NCI-H226 (cell line): ENCODE measurements at regions not wholly inside any gene's neighbourhood (a gene's known extent, or its start where the extent isn't known, plus 50 kb on each side); places are given as distances from the start of the nearest gene placed in this dataset.

Source experiments
- DNase-seq: peaks from one replicate; pipeline ENCODE4 v3.0.0-alpha.2; 2015

GRCh38 chr19:32010071-32010470 is 335.3 kb upstream of the ZNF507 start:
- DNase-seq = no peak

GRCh38 chr19:32012206-32012605 is 333.2 kb upstream of the ZNF507 start:
- DNase-seq = no peak

DNA sequence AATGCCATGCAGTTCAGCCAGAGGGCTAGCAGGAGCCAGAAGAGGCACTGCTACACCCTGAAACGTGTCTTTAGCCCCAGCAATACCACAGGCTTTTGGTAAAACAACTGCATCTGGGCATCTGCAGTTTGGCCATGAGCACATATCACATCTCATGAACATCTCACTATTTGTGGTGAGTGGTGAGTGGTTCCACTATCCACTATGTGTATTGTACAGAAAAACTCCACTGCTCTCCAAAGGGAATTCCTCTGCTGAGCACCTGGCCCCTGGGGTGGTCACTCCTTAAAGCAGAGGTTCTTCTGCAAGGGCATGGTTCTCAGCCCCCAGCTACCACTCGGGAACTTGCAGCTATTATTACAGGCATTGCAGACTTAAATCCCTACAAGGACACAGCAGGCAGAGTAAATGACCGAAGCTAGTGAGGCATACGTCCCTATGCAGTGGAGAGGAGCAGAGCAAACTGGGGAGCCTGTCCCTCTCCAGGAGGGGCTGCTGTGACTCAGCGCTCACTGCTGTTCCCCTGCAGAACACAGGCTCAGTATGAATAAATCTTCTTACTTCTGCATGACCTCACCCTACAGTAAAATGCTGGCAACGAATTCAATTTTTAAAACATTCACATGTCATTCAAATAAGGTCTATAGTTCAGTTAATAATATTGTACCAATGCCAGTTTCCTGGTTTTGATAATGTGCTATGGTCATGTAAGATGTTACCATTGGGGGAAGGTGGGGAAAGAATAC is 332.4 kb upstream of the ZNF507 start:
- DNase-seq = no peak

- DNase-seq = no peak
These were observed 328.0 kb upstream of the ZNF507 start for GRCh38 chr19:32017176-32017953.

- DNase-seq = no peak
These were observed 327.4 kb upstream of the ZNF507 start for GRCh38 chr19:32018014-32018413.

- no peak for DNase-seq
These were observed 324.9 kb upstream of the ZNF507 start for GRCh38 chr19:32020538-32020937.

DNA sequence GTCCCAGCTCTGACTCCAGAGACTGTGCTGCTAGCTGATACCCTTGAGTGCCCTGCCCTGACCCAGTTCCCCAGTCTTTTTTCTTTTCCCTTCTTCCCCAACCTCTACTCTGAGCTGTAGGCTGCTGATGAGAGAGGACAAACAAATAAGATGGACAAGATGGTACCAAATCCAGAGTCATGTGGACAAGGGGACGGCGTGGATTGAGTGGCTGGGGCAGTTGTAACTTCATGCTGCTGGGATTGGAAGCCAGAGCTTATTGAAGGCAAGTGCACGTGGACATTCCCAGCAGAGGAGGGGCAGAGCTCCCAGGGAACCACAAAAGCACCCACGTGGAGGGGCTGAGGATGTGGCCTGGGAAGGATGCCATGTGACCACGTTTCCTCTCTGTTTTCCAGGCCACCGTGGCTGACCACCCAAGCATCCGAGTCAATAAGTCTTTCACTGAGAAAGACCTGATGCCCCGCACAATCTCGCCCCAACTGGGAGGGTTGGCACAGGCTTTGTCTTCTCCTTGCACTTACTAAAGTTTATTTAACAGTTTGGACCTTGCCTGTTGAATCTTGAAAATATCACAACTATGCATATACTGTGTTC is 323.3 kb upstream of the ZNF507 start:
- DNase-seq = no peak

GRCh38 chr19:32022731-32023563 is 322.5 kb upstream of the ZNF507 start:
- no peak for DNase-seq

- DNase-seq = no peak
These were observed 321.9 kb upstream of the ZNF507 start for GRCh38 chr19:32023564-32023832.

- no peak for DNase-seq
These were observed 316.2 kb upstream of the ZNF507 start for GRCh38 chr19:32029235-32029634.

DNA sequence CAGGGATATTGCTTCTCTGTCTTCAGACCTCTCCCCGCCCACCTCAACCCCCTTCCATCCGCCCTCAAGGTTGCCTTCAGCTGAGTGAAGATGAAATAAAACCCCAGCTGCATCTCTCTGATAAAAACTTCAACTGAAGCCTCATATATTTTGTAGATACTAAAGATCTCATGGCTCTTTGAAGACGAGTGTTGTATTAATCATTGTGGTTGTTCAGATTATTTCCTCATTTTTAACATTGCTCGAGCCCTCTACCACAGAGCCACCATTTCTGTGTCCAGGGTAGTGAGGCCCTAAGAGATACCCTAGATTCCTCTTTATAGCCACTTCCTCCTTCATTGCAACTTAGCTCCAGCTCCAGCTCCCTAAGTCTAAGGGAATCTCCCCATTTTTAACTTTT is 312.8 kb upstream of the ZNF507 start:
- no peak for DNase-seq

GRCh38 chr19:32035626-32036025 is 309.8 kb upstream of the ZNF507 start:
- DNase-seq = no peak

GRCh38 chr19:32038021-32038920 is 307.1 kb upstream of the ZNF507 start:
- no peak for DNase-seq

DNA sequence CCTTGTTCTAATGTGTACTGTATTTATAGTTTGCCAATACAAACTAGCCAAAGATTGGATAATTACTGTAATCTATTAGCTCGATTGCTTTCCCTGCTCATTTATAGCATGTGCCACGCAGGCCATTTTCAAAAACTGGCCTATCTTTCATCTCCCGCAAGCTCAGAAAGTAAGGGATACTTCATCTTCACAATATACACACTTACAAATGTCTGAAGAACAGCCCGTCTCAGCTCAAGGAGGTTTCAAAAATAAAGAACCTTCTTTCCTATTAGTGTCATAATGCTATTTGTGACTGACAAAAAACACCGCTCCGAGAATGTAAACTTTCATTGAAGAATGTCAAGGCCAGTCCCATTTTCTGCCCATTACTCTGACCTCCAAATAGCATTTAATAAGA is 306.4 kb upstream of the ZNF507 start:
- no peak for DNase-seq

GRCh38 chr19:32039440-32039839 is 306.0 kb upstream of the ZNF507 start:
- DNase-seq = no peak

- no peak for DNase-seq
These were observed 305.2 kb upstream of the ZNF507 start for GRCh38 chr19:32040236-32040635.

- no peak for DNase-seq
These were observed 303.6 kb upstream of the ZNF507 start for GRCh38 chr19:32041681-32042292.

DNA sequence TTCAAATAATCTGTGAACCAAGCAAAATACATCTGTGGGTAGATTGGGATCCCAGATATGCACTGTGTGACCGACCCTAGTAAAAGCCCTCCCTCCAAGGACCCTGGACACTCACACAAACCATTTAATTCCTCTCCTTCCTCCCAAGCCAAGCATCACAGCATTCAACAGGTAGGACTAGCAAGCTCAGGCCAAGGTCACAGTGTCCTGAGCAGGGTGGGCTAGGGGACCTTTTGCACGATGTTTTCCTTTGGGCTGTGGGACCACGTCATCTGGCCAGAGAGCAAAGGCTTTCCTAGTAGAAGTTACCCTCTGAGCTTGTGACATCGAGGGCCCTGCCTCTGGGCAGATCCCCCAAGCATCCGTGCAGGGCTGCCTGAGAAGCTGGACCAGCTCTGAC is 297.6 kb upstream of the ZNF507 start:
- no peak for DNase-seq

DNA sequence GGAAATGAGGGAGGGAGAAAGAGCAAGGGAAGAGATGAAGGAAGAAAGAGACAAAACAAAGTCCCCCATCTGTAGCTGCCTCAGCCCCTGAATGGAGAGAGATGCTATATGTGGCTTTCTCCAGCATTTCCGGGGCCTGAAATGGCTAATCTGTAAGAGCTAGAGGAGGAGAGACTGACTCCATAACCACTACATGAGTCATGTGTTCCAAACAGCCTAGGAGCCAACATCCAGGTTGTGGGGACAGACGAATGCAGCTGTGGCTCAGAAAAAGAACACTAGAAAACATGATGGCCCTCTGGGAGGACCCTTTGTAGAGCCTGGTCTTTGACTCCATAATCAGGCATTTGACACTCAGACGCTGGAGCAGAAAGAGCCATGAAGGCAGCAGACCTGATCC is 292.0 kb upstream of the ZNF507 start:
- no peak for DNase-seq

DNA sequence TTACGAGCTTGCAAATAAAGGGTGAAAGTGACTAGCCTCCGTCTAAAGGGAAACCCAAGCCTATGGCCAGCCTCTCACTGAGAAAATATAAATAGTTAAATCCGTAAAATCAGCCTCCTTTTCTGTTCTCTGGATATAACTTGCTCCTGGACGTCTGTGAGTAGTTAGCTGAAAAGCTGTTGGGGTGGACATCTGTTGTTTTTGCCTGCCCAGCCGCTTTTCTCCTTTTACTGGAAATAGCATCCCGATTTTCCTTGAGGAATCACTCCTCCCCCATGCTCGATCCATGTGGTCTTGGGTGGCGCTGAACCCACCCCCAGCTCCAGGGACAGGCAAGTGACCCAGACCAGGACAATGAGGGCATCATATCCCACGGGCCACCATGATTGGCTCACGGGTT is 291.5 kb upstream of the ZNF507 start:
- DNase-seq = no peak

- no peak for DNase-seq
These were observed 287.3 kb upstream of the ZNF507 start for GRCh38 chr19:32058131-32058530.

GRCh38 chr19:32061315-32061714 is 284.1 kb upstream of the ZNF507 start:
- DNase-seq = no peak
